HG03575 (cell line): ENCODE measurements at regions not wholly inside any gene's neighbourhood (a gene's known extent, or its start where the extent isn't known, plus 50 kb on each side); places are given as distances from the start of the nearest gene placed in this dataset.

ENCODE experiments used
- ATAC-seq: cut with Tn5 transposase; IDR thresholded peaks from one replicate; pipeline ENCODE4 v1.9.1; 2021; ENCODE audit not compliant: unreplicated experiment, insufficient number of reproducible peaks, low FRiP score; ENCODE audit errors: extremely low read depth

GRCh38 chr13:54901316-54901715, 1872.7 kb downstream of the OLFM4 start:
- ATAC-seq: no peak

DNA sequence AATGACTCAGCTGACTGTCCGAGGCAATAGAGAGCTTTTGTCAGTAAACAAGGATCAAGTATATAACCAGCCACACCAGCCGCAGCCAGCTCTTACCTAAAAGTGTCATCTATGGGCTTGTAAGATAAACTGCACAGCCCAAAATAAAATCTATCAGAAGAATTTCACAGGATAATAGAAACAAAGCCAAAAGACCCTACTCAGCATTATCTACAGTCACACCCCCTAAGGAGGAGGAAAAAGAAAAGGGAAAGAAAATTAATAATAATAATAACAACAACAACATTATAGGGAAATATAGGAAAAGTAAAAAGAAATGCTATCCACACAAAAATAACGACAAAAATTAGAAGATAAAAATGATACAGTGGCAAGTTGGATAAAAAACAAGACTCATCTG, 1883.8 kb downstream of the OLFM4 start:
- no peak for ATAC-seq

DNA sequence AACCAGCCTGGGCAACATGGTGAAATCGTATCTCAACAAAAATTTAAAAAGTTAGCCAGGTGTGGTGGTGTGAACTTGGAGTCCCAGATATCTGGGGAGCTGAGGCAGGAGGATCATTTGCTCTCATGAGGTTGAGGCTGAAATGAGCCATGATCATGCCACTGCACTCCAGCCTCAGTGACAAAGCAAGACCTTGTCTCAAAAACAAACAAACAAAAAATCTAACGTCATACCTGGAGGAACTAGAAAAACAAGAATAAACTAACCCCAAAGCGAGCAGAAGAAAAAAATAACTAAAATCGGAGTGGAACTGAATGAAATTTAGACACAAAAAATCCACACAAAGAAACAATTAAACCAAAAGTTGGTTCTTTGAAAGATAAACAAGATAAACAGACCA, 1885.1 kb downstream of the OLFM4 start:
- no peak for ATAC-seq

DNA sequence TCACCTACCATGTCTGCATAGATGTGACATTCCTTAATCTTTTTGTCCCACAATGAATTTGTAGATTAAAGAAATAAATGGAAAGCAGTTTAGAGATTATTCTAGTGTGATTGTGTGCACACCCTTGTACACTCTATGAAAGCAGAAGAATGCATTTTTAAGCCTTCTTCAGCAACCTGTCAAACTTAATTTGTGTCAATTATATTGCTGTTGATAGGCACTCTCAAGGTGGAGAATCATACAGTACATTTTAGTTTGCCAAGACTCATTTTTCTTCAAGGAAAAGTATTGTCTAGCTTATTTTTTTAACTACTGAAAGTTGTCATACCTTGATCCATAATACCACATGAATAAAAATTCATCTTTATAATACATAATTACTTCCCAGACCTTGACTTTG, 1898.9 kb downstream of the OLFM4 start:
- ATAC-seq: no peak

DNA sequence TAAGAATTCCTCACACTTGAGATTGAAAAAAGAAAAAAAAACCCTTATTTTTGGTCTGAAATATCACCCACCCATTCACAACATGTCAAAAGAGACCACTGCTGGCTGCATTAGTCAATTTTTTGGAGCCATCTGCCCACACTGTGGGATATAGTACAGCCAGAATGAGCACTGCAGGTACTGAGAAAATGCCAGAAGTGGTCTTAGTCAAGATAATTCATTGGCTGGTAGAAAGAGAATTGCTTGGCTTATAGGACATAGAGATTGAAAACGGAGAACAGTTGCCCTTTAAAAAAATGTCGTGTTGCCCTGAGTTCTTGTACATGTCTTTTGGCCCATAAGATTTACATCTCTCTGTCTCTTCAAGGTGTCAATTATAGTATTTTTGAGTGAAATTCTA, 1899.5 kb downstream of the OLFM4 start:
- ATAC-seq: no peak

DNA sequence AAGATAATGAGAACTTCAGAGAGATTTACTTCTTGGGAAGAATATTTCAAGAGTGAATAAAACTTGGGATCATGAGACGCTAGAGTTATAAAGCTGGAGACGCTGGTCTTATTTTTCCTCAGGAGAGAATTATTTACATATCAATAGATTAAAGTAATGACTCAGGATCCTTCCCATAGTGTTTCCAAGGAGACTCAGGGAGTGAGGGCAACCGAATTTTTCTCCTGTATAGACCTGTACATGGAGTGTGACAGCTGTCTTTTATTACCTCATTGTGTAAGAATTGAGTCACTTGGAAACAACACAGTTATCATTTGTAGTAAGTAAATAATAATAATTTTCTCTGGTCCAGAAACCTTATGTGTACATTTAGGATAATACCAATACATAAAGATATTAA, 1905.5 kb downstream of the OLFM4 start:
- ATAC-seq: no peak

- no peak for ATAC-seq
These were observed 1917.4 kb downstream of the OLFM4 start for GRCh38 chr13:54945973-54946372.

DNA sequence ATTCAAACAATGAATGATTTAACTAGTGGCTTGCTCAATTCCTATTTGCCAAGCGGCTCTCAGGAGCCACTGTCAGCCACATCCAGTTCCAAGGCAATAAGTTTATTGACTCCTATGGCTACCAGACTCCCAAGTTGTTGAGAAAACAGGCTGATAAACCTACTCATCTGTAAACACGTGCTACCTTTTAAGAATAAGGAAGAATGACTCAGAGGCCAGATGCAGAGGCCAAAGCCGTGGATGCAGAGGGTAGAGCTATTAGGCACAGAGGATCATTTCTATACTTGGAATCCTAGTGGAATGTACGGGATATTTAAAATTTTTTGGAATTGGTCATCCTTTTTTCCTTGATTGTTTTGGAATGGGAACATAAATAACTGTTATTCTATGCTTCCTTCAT, 1921.1 kb downstream of the OLFM4 start:
- no peak for ATAC-seq

GRCh38 chr13:54950546-54950945, 1921.9 kb downstream of the OLFM4 start:
- ATAC-seq: no peak

- ATAC-seq: no peak
These were observed 1925.2 kb downstream of the OLFM4 start for GRCh38 chr13:54953786-54954185.

- ATAC-seq: no peak
These were observed 1930.2 kb downstream of the OLFM4 start for GRCh38 chr13:54958781-54959180.

- ATAC-seq: no peak
These were observed 1937.3 kb downstream of the OLFM4 start for GRCh38 chr13:54965881-54966280.

DNA sequence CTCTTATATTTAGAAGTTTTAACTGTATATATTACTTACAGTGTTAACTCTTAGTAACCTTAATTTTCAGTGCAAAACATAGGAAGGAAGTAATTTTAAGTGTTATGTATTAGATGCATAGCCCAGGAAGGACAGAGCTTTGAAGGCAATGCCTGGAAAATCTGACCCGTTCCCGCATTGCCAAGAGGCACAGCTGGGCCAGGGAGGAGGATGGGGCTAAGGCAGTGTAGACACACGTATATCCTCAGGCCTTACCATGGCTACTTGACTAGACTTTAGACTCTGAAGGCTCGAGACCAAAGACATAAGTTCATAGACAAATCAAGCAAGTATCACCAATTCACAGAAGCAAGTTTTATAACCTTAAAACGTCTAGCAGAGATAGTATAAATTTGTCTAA, 1944.2 kb downstream of the OLFM4 start:
- no peak for ATAC-seq

DNA sequence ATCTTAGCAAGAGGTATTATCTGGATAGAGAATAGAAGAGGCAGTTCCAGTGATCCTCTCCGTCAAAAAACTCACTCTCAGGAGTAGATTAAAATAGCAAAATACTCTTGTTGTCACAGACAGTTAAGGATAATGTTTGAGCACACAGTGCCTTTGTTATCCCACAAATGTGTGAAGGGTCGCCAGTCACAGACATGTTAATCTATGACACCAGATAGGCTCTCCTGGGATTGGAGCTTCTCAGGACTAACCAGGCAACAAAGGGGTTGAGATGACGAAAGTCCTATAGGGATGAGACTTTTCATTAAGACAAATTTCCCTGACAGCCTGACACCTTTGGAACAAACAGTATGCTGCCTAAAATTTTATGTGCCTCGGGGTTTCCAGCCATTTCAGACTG, 1947.1 kb downstream of the OLFM4 start:
- ATAC-seq: no peak

DNA sequence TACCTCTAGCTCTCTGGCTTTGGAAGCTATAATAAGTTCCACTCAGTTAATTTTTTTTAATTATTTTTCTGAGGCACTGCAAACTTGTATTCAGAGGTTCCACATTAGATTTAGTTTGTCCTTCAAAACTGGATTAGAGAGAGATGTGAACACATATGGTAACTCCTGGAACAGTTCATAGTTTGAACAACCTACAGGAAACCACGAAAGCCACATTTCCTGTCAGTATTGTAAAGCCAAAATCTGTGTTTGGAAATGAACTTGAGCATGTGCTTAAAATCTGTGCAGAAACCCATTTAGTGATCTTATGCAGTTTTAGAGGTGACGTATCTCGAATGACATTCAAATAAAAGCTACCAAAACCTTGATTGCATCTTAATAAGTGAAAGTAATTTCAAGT, 1952.0 kb downstream of the OLFM4 start:
- no peak for ATAC-seq

DNA sequence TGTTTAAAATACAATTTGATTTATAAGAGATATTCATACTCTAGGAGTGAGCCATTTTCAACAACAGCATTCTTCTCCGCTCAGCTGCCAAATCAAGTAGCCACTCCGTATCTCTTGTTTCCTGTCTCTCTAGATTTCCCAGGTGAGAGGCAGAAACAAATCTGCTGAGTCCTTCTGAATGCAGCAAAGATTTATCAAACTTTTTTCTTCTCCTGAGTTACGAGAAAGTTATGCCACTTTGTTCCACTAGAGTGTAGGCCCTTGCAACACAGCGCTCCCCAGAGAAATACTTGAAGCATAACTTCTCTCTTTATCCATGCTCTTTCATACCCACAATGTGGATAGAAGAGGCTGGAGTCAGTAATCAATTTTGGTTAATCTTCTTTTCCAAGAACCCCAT, 1960.8 kb downstream of the OLFM4 start:
- no peak for ATAC-seq

DNA sequence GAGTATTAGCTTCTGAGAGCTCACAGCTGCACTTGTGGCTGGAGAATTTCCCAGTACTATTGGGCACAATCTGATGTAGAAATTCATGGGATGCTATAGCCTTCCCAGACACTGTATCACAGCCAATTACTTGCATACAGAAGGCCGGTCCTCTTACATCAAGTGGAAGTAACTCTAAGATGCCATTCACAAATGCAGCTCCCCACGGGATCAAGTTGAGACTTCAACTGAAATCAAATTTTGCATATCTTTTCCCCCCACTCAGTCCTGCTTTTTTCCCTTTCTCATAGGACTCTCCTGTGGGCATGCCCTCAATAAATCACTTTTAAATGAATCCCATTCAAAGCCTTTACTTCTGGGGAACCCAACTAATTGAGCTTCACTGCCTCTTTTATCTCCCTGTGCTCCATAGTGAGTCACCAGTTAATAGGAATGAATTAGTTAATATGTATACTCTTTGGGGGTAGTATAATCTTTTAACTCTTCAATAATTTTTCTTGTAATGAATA, 1970.8 kb downstream of the OLFM4 start:
- no peak for ATAC-seq

DNA sequence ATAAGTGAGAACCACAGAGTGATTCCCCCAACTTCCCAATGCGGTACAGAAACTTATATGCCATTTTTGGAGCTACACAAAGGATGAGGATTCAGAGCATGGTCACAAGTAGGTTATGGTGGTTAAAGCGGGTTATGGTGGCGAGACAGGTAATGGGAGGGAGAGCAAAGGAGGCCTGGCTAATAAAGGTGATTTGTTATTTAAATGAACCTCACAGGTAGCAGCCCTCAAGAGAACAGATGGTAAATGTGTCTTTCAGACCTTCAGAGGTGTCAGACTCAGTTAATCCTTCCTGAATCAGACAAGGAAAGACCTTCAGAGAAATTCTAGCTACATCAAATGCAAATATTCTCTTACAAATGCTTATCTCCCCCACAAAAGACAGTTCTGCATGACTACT, 1971.4 kb downstream of the OLFM4 start:
- no peak for ATAC-seq

- ATAC-seq: no peak
These were observed 1972.2 kb downstream of the OLFM4 start for GRCh38 chr13:55000844-55001243.

DNA sequence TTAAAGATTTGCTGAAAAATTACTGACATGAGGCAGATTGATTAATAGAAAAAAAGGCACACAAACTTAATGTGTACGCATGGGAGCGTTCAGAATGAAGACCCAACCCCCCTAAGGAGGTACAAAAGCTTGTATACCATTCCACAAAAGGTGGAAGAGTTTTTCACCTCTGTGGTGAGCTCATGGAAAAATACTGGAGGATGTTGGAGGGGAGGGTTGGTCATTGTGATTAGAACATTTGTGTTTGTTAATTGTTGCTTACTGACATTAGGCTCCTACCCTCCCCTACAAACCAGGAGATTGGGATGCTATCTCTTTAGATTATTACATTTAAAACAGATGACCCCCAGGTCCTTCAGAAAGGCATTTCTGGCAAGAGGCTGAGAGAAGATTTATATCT, 1973.3 kb downstream of the OLFM4 start:
- ATAC-seq: no peak

DNA sequence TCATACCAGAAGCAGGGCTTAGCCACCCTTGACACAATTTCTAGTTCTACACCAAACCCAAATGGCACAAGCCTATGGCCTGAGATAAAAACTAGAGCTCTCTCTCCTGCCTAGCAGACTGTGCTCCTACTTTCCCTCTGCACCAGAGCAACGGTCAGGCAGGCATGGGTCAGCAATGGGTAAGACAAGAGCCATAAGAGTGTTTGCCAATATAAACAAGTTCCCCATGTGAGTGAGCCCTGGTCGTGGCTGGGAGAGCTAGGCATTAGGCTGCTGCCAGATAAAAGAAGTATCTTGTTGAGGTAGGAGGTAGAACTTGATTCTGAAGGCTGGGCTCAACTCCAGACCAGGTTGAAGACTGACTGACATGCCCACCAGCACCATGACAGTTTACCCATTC, 1979.1 kb downstream of the OLFM4 start:
- ATAC-seq: no peak

DNA sequence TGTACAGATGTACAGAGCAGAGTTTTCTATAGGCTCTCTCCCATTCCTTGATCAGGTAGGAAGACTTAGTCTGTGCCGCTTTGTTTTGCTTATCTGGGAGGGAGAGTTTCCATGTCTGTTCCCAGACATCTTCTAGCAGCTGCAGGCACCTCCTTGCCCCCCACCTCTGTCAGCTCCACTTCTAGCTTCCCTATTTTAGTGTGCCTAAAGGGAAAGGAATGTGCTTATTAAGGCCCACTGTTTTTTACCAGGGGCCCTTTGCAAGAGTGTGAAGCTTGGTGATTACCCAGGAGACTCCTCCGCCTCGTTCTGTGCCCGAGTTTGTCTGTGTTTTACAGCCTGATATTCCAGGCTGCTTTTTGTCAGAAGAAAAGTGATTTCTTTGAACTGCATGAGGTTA, 1984.4 kb downstream of the OLFM4 start:
- no peak for ATAC-seq
